Thyroid gland (tissue), 4 donors: ENCODE measurements at regions not wholly inside any gene's neighbourhood (a gene's known extent, or its start where the extent isn't known, plus 50 kb on each side); places are given as distances from the start of the nearest gene placed in this dataset.

Experiments
- POLR2A ChIP-seq, 2 donors: fragments of 450-650 bp; IDR thresholded peaks; one replicate each; pipeline ENCODE4 v1.6.1; 2017; ENCODE audit warnings: antibody characterized with exemption in 2 of 2, mild to moderate bottlenecking in 2 of 2, moderate library complexity in 1 of 2
- TF ChIP-seq, protein P1 (sequence below), 6 experiments: fragments of 200-600 bp in 3 of 6; fragments of 450-650 bp in 3 of 6; sonication (generic) in 3 of 6; IDR thresholded peaks; one replicate each; pipeline ENCODE4 v1.5.1; 2016 to 2019; ENCODE audit warnings: antibody characterized with exemption in 6 of 6, mild to moderate bottlenecking in 2 of 6, inconsistent platforms in 1 of 6, moderate library complexity in 1 of 6

GRCh38 chr2:66987733-66988132 is 409.4 kb upstream of the ETAA1 start:
- TF ChIP-seq, protein P1, sequence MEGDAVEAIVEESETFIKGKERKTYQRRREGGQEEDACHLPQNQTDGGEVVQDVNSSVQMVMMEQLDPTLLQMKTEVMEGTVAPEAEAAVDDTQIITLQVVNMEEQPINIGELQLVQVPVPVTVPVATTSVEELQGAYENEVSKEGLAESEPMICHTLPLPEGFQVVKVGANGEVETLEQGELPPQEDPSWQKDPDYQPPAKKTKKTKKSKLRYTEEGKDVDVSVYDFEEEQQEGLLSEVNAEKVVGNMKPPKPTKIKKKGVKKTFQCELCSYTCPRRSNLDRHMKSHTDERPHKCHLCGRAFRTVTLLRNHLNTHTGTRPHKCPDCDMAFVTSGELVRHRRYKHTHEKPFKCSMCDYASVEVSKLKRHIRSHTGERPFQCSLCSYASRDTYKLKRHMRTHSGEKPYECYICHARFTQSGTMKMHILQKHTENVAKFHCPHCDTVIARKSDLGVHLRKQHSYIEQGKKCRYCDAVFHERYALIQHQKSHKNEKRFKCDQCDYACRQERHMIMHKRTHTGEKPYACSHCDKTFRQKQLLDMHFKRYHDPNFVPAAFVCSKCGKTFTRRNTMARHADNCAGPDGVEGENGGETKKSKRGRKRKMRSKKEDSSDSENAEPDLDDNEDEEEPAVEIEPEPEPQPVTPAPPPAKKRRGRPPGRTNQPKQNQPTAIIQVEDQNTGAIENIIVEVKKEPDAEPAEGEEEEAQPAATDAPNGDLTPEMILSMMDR (IDR thresholded peaks at IDR 0.05) = no peak
- no peak for TF ChIP-seq POLR2A (IDR thresholded peaks at IDR 0.05)
